Transverse colon (tissue), 4 donors: ENCODE measurements at regions not wholly inside any gene's neighbourhood (a gene's known extent, or its start where the extent isn't known, plus 50 kb on each side); places are given as distances from the start of the nearest gene placed in this dataset.
"Not testable (repeated sequence)": the region's sequence is repeated elsewhere in the genome, so short reads cannot be mapped to it uniquely, and the experiment has no call there.

Experiments
- DNase-seq: peaks from one replicate; pipeline ENCODE4 v3.0.0-alpha.2; 2019
- H3K27ac ChIP-seq, 4 donors: fragments of 200-600 bp; sonication (generic); 2 replicates each; pipeline ENCODE4 v1.5.1; 2016 to 2018; ENCODE audit warnings: inconsistent platforms in 4 of 4
- H3K27me3 ChIP-seq: fragments of 200-600 bp; sonication (generic); 2 replicates; pipeline ENCODE4 v1.5.1; 2017; ENCODE audit warnings: inconsistent platforms
- H3K36me3 ChIP-seq, 4 donors: fragments of 200-600 bp; sonication (generic); 2 replicates each; pipeline ENCODE4 v1.5.1; 2017 to 2019; ENCODE audit warnings: inconsistent platforms in 4 of 4
- H3K4me1 ChIP-seq, 4 donors: fragments of 200-600 bp; sonication (generic); 2 replicates each; pipeline ENCODE4 v1.5.1; 2017 to 2020; ENCODE audit warnings: inconsistent platforms in 4 of 4
- H3K4me3 ChIP-seq, 4 donors: fragments of 200-600 bp; sonication (generic); 1 replicate in 1 of 4; 2 replicates in 3 of 4; pipeline versions ENCODE4 v1.5.1 to v1.6.1; 2017 to 2019; ENCODE audit warnings: inconsistent platforms in 4 of 4
- H3K9me3 ChIP-seq, 2 donors: fragments of 200-600 bp; sonication (generic); 2 replicates each; pipeline ENCODE4 v1.5.1; 2017 to 2019; ENCODE audit warnings: inconsistent platforms in 2 of 2
- CTCF ChIP-seq, 5 experiments: fragments of 200-600 bp in 3 of 5; fragments of 450-650 bp in 2 of 5; sonication (generic) in 3 of 5; IDR thresholded peaks; 1 replicate in 2 of 5; 2 replicates in 3 of 5; pipeline ENCODE4 v1.5.1; 2016 to 2017; ENCODE audit warnings: antibody characterized with exemption in 5 of 5, inconsistent platforms in 3 of 5, mild to moderate bottlenecking in 2 of 5, moderate library complexity in 1 of 5
- EP300 ChIP-seq: sonication (generic); formaldehyde crosslinking; IDR thresholded peaks from one replicate; pipeline ENCODE4 v1.6.1; 2017; ENCODE audit warnings: antibody characterized with exemption, low read depth
- POLR2A ChIP-seq: fragments of 450-650 bp; IDR thresholded peaks from one replicate; pipeline ENCODE4 v1.6.1; 2016; ENCODE audit warnings: antibody characterized with exemption, mild to moderate bottlenecking, moderate library complexity
- POLR2AphosphoS5 ChIP-seq, 3 donors: sonication (generic); formaldehyde crosslinking; IDR thresholded peaks; one replicate each; pipeline ENCODE4 v1.6.1; 2016; ENCODE audit warnings: antibody characterized with exemption in 3 of 3
- WGBS, 2 donors: methylation state at CpG; one replicate each; pipeline ENCODE4 v1.1.5; 2018; ENCODE audit warnings: low coverage in 1 of 2; 5-methylcytosine and 5-hydroxymethylcytosine counted together
- in situ Hi-C, 4 donors: fragments of 200-750 bp; cut with MboI; loops; one replicate each; pipeline versions ENCODE4 v1.15.0 to v1.15.1; 2017; ENCODE audit warnings: low sequenced_read_pairs in 3 of 4, low pct_ligation_motif_present in 1 of 4, low pct_unique_long_range_greater_than_20kb in 1 of 4
- intact Hi-C: fragments of 100-400 bp; cut with DNase I; formaldehyde crosslinking; loops from one replicate; pipeline ENCODE4 v1.15.1; 2023; ENCODE audit warnings: low total_unique reads

GRCh38 chr7:119065966-119066365 is 841.5 kb downstream of the ANKRD7 start:
- in situ Hi-C loops: no loop called here
- Histone ChIP-seq H3K4me3 (no peak overlapping the region), H3K27ac (no peak overlapping the region), H3K4me1 (no peaks in the 10 kb centered on the region), H3K27me3 (no peaks in the 10 kb centered on the region), H3K9me3 (no peaks in the 10 kb centered on the region), H3K36me3 (no peaks in the 10 kb centered on the region)
- no peak for TF ChIP-seq EP300
- TF ChIP-seq CTCF (IDR thresholded peaks at IDR 0.05): no peak
- TF ChIP-seq POLR2A: no peak
- no peak for TF ChIP-seq POLR2AphosphoS5 (IDR thresholded peaks at IDR 0.05)
- 74 to 82% methylated on average over 4 of the region's 4 CpGs for WGBS, 2 donors
- intact Hi-C loops: no loop called here
- no peak for DNase-seq

- in situ Hi-C loops: no loop called here
- intact Hi-C loops: no loop called here
Measured at GRCh38 chr7:119086026-119086425, 861.5 kb downstream of the ANKRD7 start.

GRCh38 chr7:119090851-119091250 is 866.3 kb downstream of the ANKRD7 start:
- Histone ChIP-seq H3K4me1 (no peaks in the 10 kb centered on the region), H3K4me3 (no peak overlapping the region), H3K27me3 (no peaks in the 10 kb centered on the region), H3K27ac (no peak overlapping the region), H3K9me3 (no peaks in the 10 kb centered on the region), H3K36me3 (no peaks in the 10 kb centered on the region)
- intact Hi-C loops: no loop called here
- TF ChIP-seq CTCF (IDR thresholded peaks at IDR 0.05): no peak
- TF ChIP-seq EP300: no peak
- no peak for TF ChIP-seq POLR2AphosphoS5 (IDR thresholded peaks at IDR 0.05)
- TF ChIP-seq POLR2A: no peak
- in situ Hi-C loops: no loop called here
- no peak for DNase-seq

More at GRCh38 chr7:119086026-119086425, 861.5 kb downstream of the ANKRD7 start:
- no peak for DNase-seq
- Histone ChIP-seq H3K9me3 (no peaks in the 10 kb centered on the region), H3K36me3 (no peaks in the 10 kb centered on the region), H3K4me1 (no peaks in the 10 kb centered on the region), H3K27me3 (no peaks in the 10 kb centered on the region), H3K27ac (no peak overlapping the region), H3K4me3 (no peak overlapping the region)
- WGBS, 2 donors: 14 to 81% methylated on average over 1 of the region's 1 CpG
- TF ChIP-seq POLR2A (no peak), EP300 (no peak), CTCF (IDR thresholded peaks at IDR 0.05) (no peak), POLR2AphosphoS5 (IDR thresholded peaks at IDR 0.05) (no peak)

GRCh38 chr7:119096683-119097082 is 872.2 kb downstream of the ANKRD7 start:
- no peaks in the 10 kb centered on the region for H3K9me3 ChIP-seq
- in situ Hi-C loops: no loop called here
- H3K4me1 ChIP-seq: no peaks in the 10 kb centered on the region
- H3K27me3 ChIP-seq: no peaks in the 10 kb centered on the region
- intact Hi-C loops: no loop called here
- no peak for DNase-seq
- no peak overlapping the region for H3K4me3 ChIP-seq
- H3K36me3 ChIP-seq: no peaks in the 10 kb centered on the region
- no peak for TF ChIP-seq POLR2A
- no peak for TF ChIP-seq CTCF (IDR thresholded peaks at IDR 0.05)
- TF ChIP-seq EP300: no peak
- TF ChIP-seq POLR2AphosphoS5 (IDR thresholded peaks at IDR 0.05): no peak
- WGBS, 2 donors: 92% methylated on average over 3 of the region's 3 CpGs; no CpG with 5 or more reads in 1 of the 2 donors
- no peak overlapping the region for H3K27ac ChIP-seq

GRCh38 chr7:119100611-119101258 is 876.2 kb downstream of the ANKRD7 start:
- in situ Hi-C loops, H3K27me3 ChIP-seq, H3K4me1 ChIP-seq, H3K9me3 ChIP-seq, H3K36me3 ChIP-seq, DNase-seq, intact Hi-C loops, H3K27ac ChIP-seq, H3K4me3 ChIP-seq: not testable (repeated sequence)
- 25 to 36% methylated on average over 1 to 4 of the region's 4 CpGs for WGBS, 2 donors
